Type B pancreatic cell (in vitro differentiated cells): ENCODE measurements at regions not wholly inside any gene's neighbourhood (a gene's known extent, or its start where the extent isn't known, plus 50 kb on each side); places are given as distances from the start of the nearest gene placed in this dataset.

ENCODE experiments used
- DNase-seq: peaks from one replicate; pipeline ENCODE4 v3.0.0; 2021; ENCODE audit warnings: mixed read lengths; ENCODE audit not compliant: unreplicated experiment; ENCODE audit errors: extremely low spot score
- H3K27ac Mint-ChIP-seq: 2 replicates; pipeline ENCODE4 v1.8.0; 2021; ENCODE audit warnings: mild to moderate bottlenecking, mixed read lengths
- H3K27me3 Mint-ChIP-seq: 2 replicates; pipeline ENCODE4 v1.8.0; 2021; ENCODE audit warnings: mixed read lengths
- H3K36me3 Mint-ChIP-seq: 2 replicates; pipeline ENCODE4 v1.8.0; 2021; ENCODE audit warnings: mixed read lengths
- H3K4me1 Mint-ChIP-seq: one replicate; pipeline ENCODE4 v1.8.0; 2021; ENCODE audit warnings: mixed read lengths; ENCODE audit not compliant: unreplicated experiment
- H3K4me3 Mint-ChIP-seq: 2 replicates; pipeline ENCODE4 v1.8.0; 2021; ENCODE audit warnings: mild to moderate bottlenecking, mixed read lengths
- H3K9me3 Mint-ChIP-seq: 2 replicates; pipeline ENCODE4 v1.8.0; 2021; ENCODE audit warnings: mixed read lengths
- TF ChIP-seq, protein P1 (sequence below): fragments of 200-600 bp; sonication (generic); conservative IDR thresholded peaks from 2 replicates; pipeline ENCODE4 v1.5.0; 2021; ENCODE audit warnings: antibody characterized with exemption, mild to moderate bottlenecking

DNA sequence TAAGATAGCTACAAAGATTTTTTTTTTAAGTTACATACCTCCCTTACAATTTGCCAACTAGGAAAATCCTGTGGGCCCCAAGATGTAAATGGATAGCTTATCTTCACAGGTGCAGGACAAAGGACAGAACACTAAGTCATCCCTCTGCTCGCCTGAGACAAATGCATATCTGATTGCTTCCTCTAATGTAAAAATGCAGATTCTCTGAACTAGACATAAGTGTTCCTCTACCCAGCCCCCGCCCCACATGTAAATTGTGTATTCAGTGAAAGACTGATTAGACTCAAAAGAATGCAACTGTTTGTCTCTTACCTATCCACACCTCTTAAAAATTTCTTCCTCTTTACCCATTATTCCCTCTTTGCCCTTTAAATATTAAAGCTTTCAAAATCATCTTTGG lies 96.5 kb downstream of the CYP26B1 start:
- H3K36me3 Mint-ChIP-seq: no peaks in the 10 kb centered on the region
- H3K27me3 Mint-ChIP-seq: no peaks in the 10 kb centered on the region
- H3K4me3 Mint-ChIP-seq: no peak overlapping the region
- H3K9me3 Mint-ChIP-seq: no peaks in the 10 kb centered on the region
- no peak for DNase-seq
- H3K27ac Mint-ChIP-seq: no peak overlapping the region
- TF ChIP-seq, protein P1, sequence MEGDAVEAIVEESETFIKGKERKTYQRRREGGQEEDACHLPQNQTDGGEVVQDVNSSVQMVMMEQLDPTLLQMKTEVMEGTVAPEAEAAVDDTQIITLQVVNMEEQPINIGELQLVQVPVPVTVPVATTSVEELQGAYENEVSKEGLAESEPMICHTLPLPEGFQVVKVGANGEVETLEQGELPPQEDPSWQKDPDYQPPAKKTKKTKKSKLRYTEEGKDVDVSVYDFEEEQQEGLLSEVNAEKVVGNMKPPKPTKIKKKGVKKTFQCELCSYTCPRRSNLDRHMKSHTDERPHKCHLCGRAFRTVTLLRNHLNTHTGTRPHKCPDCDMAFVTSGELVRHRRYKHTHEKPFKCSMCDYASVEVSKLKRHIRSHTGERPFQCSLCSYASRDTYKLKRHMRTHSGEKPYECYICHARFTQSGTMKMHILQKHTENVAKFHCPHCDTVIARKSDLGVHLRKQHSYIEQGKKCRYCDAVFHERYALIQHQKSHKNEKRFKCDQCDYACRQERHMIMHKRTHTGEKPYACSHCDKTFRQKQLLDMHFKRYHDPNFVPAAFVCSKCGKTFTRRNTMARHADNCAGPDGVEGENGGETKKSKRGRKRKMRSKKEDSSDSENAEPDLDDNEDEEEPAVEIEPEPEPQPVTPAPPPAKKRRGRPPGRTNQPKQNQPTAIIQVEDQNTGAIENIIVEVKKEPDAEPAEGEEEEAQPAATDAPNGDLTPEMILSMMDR: no peak
- H3K4me1 Mint-ChIP-seq: no peaks in the 10 kb centered on the region

GRCh38 chr2:72050734-72051133 lies 96.9 kb downstream of the CYP26B1 start:
- H3K27me3 Mint-ChIP-seq: no peaks in the 10 kb centered on the region
- H3K9me3 Mint-ChIP-seq: no peaks in the 10 kb centered on the region
- H3K27ac Mint-ChIP-seq: no peak overlapping the region
- no peak overlapping the region for H3K4me3 Mint-ChIP-seq
- TF ChIP-seq, protein P1: no peak
- DNase-seq: no peak
- no peaks in the 10 kb centered on the region for H3K4me1 Mint-ChIP-seq
- H3K36me3 Mint-ChIP-seq: no peaks in the 10 kb centered on the region

- H3K27ac Mint-ChIP-seq: no peak overlapping the region
- TF ChIP-seq, protein P1: no peak
- H3K27me3 Mint-ChIP-seq: no peaks in the 10 kb centered on the region
- H3K4me1 Mint-ChIP-seq: no peaks in the 10 kb centered on the region
- no peak for DNase-seq
- H3K4me3 Mint-ChIP-seq: no peak overlapping the region
- H3K9me3 Mint-ChIP-seq: no peaks in the 10 kb centered on the region
- H3K36me3 Mint-ChIP-seq: no peaks in the 10 kb centered on the region
Measured at GRCh38 chr2:72048881-72049477, 98.7 kb downstream of the CYP26B1 start.

GRCh38 chr2:72043985-72044384 lies 103.7 kb downstream of the CYP26B1 start:
- Mint-ChIP-seq H3K4me3 (no peak overlapping the region), H3K36me3 (no peaks in the 10 kb centered on the region), H3K9me3 (peaks cover 9% of the 10 kb centered on the region), H3K27ac (no peak overlapping the region), H3K27me3 (peaks cover 7% of the 10 kb centered on the region), H3K4me1 (no peaks in the 10 kb centered on the region)
- no peak for DNase-seq
- TF ChIP-seq, protein P1: no peak

- Mint-ChIP-seq H3K9me3 (peaks cover 9% of the 10 kb centered on the region), H3K36me3 (no peaks in the 10 kb centered on the region), H3K27ac (no peak overlapping the region), H3K27me3 (peaks cover 7% of the 10 kb centered on the region), H3K4me1 (no peaks in the 10 kb centered on the region), H3K4me3 (no peak overlapping the region)
- TF ChIP-seq, protein P1: no peak
- no peak for DNase-seq
Measured at GRCh38 chr2:72041638-72042111, 106.0 kb downstream of the CYP26B1 start.
